Vagina (tissue), 2 donors: ENCODE measurements at regions not wholly inside any gene's neighbourhood (a gene's known extent, or its start where the extent isn't known, plus 50 kb on each side); places are given as distances from the start of the nearest gene placed in this dataset.

Experiments used
- DNase-seq, 2 donors: peaks; one replicate each; pipeline ENCODE4 v3.0.0-alpha.2; 2017; ENCODE audit errors: extremely low spot score in 2 of 2
- H3K27ac ChIP-seq: fragments of 200-600 bp; sonication (generic); one replicate; pipeline ENCODE4 v1.5.1; 2019
- H3K27me3 ChIP-seq: fragments of 200-600 bp; sonication (generic); one replicate; pipeline ENCODE4 v1.5.1; 2019
- H3K36me3 ChIP-seq, 2 donors: fragments of 200-600 bp; sonication (generic); one replicate each; pipeline ENCODE4 v1.5.1; 2017 to 2019
- H3K4me1 ChIP-seq: fragments of 200-600 bp; sonication (generic); one replicate; pipeline ENCODE4 v1.5.1; 2019
- H3K4me3 ChIP-seq, 2 donors: fragments of 200-600 bp; sonication (generic); 1 replicate in 1 of 2; 2 replicates in 1 of 2; pipeline ENCODE4 v1.5.1; 2016 to 2019
- H3K9me3 ChIP-seq: fragments of 200-600 bp; sonication (generic); one replicate; pipeline ENCODE4 v1.5.1; 2019
- CTCF ChIP-seq, 3 experiments: fragments of 450-650 bp in 2 of 3; fragments of 200-600 bp in 1 of 3; sonication (generic) in 1 of 3; IDR thresholded peaks; one replicate each; pipeline ENCODE4 v1.5.1; 2017 to 2019; ENCODE audit warnings: antibody characterized with exemption in 3 of 3, mild to moderate bottlenecking in 2 of 3, moderate library complexity in 2 of 3
- POLR2A ChIP-seq, 2 donors: fragments of 450-650 bp; IDR thresholded peaks; one replicate each; pipeline ENCODE4 v1.6.1; 2017; ENCODE audit warnings: antibody characterized with exemption in 2 of 2, mild to moderate bottlenecking in 2 of 2, moderate library complexity in 2 of 2
- POLR2AphosphoS5 ChIP-seq, 2 donors: sonication (generic); formaldehyde crosslinking; IDR thresholded peaks; one replicate each; pipeline ENCODE4 v1.9.0; 2017; ENCODE audit warnings: antibody characterized with exemption in 2 of 2, mild to moderate bottlenecking in 2 of 2, low read depth in 1 of 2; ENCODE audit not compliant: insufficient read depth in 1 of 2
- intact Hi-C: fragments of 100-400 bp; cut with DNase I; formaldehyde crosslinking; loops from one replicate; pipeline ENCODE4 v1.15.1; 2023

DNA sequence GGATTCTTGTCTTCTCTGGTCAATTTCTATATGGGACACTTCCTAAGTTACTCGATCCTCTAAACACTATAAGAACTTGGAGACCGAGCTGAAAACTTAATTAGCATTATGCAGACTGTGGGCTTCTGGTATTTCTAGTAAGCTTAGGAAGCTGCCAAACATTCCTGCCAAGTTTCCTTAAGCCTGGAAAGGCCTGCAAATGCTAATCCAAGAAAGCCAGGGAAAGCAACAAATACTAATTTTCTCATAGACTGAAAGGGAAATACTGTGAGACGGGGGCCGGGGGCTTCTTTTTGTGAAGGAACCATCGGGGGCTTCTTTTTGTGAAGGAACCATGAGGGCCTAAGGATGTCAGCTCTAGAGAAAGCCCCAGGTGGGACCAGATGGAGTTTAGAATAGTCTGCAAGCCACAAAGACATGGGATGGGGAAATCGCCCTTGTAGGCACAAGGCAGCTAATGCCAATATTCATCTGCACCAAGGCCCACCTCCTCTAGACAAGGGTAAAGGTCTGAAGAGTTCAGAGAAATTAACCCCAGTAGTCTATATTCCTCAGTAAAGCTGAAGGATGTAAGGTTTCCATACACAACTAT, 332.4 kb upstream of the PRDM1 start:
- Histone ChIP-seq H3K4me1 (peaks cover 13% of the 10 kb centered on the region), H3K27ac (no peak overlapping the region), H3K9me3 (no peaks in the 10 kb centered on the region), H3K27me3 (no peaks in the 10 kb centered on the region), H3K36me3 (no peaks in the 10 kb centered on the region), H3K4me3 (no peak overlapping the region)
- DNase-seq: no peak
- intact Hi-C loops: no loop called here
- TF ChIP-seq POLR2AphosphoS5 (IDR thresholded peaks at IDR 0.05; ENCODE audit: insufficient read depth in 1 of 2, low read depth in 1 of 2): no peak
- TF ChIP-seq CTCF (IDR thresholded peaks at IDR 0.05): no peak
- no peak for TF ChIP-seq POLR2A (IDR thresholded peaks at IDR 0.05)

DNA sequence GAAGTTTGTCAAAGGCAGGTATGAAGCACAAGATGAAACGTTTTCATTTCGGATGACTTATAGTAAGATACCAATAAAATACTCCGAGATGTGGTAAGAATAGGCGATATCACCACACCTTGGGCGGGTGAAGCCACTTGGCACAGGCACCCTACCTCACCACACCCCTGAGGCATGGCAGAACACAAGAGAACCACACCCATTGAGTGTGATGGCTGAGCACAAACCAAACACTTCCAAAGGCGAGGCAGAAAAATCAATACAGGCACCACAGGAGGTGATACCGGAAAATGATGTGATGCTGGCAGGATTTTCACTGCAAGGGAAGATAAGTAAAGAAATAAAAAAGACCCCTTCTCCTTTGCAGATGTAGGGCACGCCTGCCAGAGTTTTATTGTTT, 332.9 kb upstream of the PRDM1 start:
- intact Hi-C loops: no loop called here
- peaks cover 13% of the 10 kb centered on the region for H3K4me1 ChIP-seq
- DNase-seq: no peak
- H3K27me3 ChIP-seq: no peaks in the 10 kb centered on the region
- TF ChIP-seq POLR2AphosphoS5 (IDR thresholded peaks at IDR 0.05; ENCODE audit: insufficient read depth in 1 of 2, low read depth in 1 of 2): peak in 1 of 2 donors; percentile 35
- TF ChIP-seq CTCF (IDR thresholded peaks at IDR 0.05): no peak
- no peak for TF ChIP-seq POLR2A (IDR thresholded peaks at IDR 0.05)
- H3K9me3 ChIP-seq: no peaks in the 10 kb centered on the region
- no peak overlapping the region for H3K4me3 ChIP-seq
- H3K36me3 ChIP-seq: no peaks in the 10 kb centered on the region
- H3K27ac ChIP-seq: no peak overlapping the region

GRCh38 chr6:105750089-105750488, 336.0 kb upstream of the PRDM1 start:
- intact Hi-C loops: no loop called here
- H3K4me1 ChIP-seq: peaks cover 19% of the 10 kb centered on the region
- TF ChIP-seq POLR2A (IDR thresholded peaks at IDR 0.05): no peak
- no peak for TF ChIP-seq POLR2AphosphoS5 (IDR thresholded peaks at IDR 0.05; ENCODE audit: insufficient read depth in 1 of 2, low read depth in 1 of 2)
- TF ChIP-seq CTCF (IDR thresholded peaks at IDR 0.05): no peak
- no peaks in the 10 kb centered on the region for H3K36me3 ChIP-seq
- DNase-seq: no peak
- H3K27me3 ChIP-seq: no peaks in the 10 kb centered on the region
- H3K9me3 ChIP-seq: no peaks in the 10 kb centered on the region
- no peak overlapping the region for H3K27ac ChIP-seq
- no peak overlapping the region for H3K4me3 ChIP-seq

DNA sequence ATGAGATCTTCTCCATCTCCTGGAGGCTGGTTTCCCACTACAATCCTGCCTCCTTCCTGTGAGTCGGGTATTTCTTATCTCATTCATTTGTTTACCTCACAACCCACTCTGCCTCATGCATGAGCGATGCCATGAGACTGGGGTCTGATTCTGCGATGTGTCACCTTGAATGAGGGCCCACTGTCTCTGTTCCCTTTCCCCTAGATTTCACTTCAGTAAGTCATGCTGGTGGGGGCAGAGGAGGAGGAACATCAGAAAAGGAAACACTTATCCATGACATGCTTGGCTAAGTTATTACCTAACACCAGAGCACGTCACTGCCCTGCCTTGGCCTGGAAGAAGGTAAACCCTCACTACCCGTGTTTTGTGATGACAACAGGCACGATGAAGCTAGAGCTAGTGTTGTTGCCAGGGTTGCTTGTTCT, 337.4 kb upstream of the PRDM1 start:
- TF ChIP-seq CTCF (IDR thresholded peaks at IDR 0.05) (no peak), POLR2AphosphoS5 (IDR thresholded peaks at IDR 0.05; ENCODE audit: insufficient read depth in 1 of 2, low read depth in 1 of 2) (no peak), POLR2A (IDR thresholded peaks at IDR 0.05) (no peak)
- intact Hi-C loops: no loop called here
- no peak overlapping the region for H3K27ac ChIP-seq

GRCh38 chr6:105747823-105748405, 338.2 kb upstream of the PRDM1 start:
- intact Hi-C loops: no loop called here
- no peaks in the 10 kb centered on the region for H3K9me3 ChIP-seq

More for the DNA sequence above, 337.4 kb upstream of the PRDM1 start:
- Histone ChIP-seq H3K36me3 (no peaks in the 10 kb centered on the region), H3K27me3 (no peaks in the 10 kb centered on the region), H3K4me1 (peaks cover 15% of the 10 kb centered on the region), H3K4me3 (no peak overlapping the region), H3K9me3 (no peaks in the 10 kb centered on the region)
- no peak for DNase-seq

More at GRCh38 chr6:105747823-105748405, 338.2 kb upstream of the PRDM1 start:
- no peak for DNase-seq
- peaks cover 8% of the 10 kb centered on the region for H3K4me1 ChIP-seq
- H3K27me3 ChIP-seq: no peaks in the 10 kb centered on the region
- H3K36me3 ChIP-seq: no peaks in the 10 kb centered on the region
- H3K27ac ChIP-seq: no peak overlapping the region
- TF ChIP-seq POLR2A (IDR thresholded peaks at IDR 0.05) (no peak), CTCF (IDR thresholded peaks at IDR 0.05) (no peak), POLR2AphosphoS5 (IDR thresholded peaks at IDR 0.05; ENCODE audit: insufficient read depth in 1 of 2, low read depth in 1 of 2) (no peak)
- H3K4me3 ChIP-seq: no peak overlapping the region
